Endothelial cell (in vitro differentiated cells): ENCODE measurements at regions not wholly inside any gene's neighbourhood (a gene's known extent, or its start where the extent isn't known, plus 50 kb on each side); places are given as distances from the start of the nearest gene placed in this dataset.

ENCODE experiments used
- DNase-seq: peaks from one replicate; pipeline ENCODE4 v3.0.0; 2021; ENCODE audit warnings: low spot score
- H3K27ac Mint-ChIP-seq: one replicate; pipeline ENCODE4 v1.8.0; 2021; ENCODE audit warnings: mixed read lengths, inconsistent platforms; ENCODE audit not compliant: unreplicated experiment
- H3K27me3 Mint-ChIP-seq: one replicate; pipeline ENCODE4 v1.8.0; 2021; ENCODE audit warnings: mild to moderate bottlenecking, moderate library complexity, mixed read lengths, inconsistent platforms; ENCODE audit not compliant: unreplicated experiment
- H3K36me3 Mint-ChIP-seq: one replicate; pipeline ENCODE4 v1.8.0; 2021; ENCODE audit warnings: mild to moderate bottlenecking, low read depth, mixed read lengths, inconsistent platforms; ENCODE audit not compliant: unreplicated experiment
- H3K4me1 Mint-ChIP-seq: one replicate; pipeline ENCODE4 v1.8.0; 2021; ENCODE audit warnings: mild to moderate bottlenecking, mixed read lengths, inconsistent platforms; ENCODE audit not compliant: unreplicated experiment
- H3K4me3 Mint-ChIP-seq: one replicate; pipeline ENCODE4 v1.8.0; 2021; ENCODE audit warnings: mild to moderate bottlenecking, mixed read lengths, inconsistent platforms; ENCODE audit not compliant: unreplicated experiment
- H3K9me3 Mint-ChIP-seq: one replicate; pipeline ENCODE4 v1.8.0; 2021; ENCODE audit warnings: mixed read lengths, inconsistent platforms; ENCODE audit not compliant: unreplicated experiment
- CTCF ChIP-seq: fragments of 200-600 bp; sonication (generic); IDR thresholded peaks from one replicate; pipeline ENCODE4 v1.5.0; 2021; ENCODE audit warnings: antibody characterized with exemption; ENCODE audit not compliant: unreplicated experiment

DNA sequence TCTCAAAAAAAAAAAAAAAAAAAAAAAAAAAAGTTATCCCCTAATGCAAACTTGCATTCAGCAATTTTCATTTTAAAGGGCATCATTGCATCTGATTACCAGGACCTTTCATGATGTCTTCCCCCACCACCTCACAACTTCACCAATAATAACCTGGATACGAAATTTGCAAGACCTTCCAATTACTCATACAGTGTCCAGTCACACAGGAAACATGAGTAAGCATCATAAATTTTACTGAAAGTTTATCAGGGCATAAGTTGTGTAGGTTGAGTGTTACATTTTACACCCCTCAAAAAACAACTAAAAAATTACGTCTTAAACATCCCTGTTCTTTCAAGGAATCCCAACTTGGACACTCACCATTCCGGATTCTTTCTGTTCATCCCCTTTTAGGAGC, 79.1 kb upstream of the ANKEF1 start:
- Mint-ChIP-seq H3K36me3 (no peaks in the 10 kb centered on the region), H3K9me3 (no peaks in the 10 kb centered on the region), H3K27ac (no peak overlapping the region), H3K27me3 (no peaks in the 10 kb centered on the region), H3K4me3 (no peak overlapping the region), H3K4me1 (no peaks in the 10 kb centered on the region)
- no peak for TF ChIP-seq CTCF
- DNase-seq: no peak

DNA sequence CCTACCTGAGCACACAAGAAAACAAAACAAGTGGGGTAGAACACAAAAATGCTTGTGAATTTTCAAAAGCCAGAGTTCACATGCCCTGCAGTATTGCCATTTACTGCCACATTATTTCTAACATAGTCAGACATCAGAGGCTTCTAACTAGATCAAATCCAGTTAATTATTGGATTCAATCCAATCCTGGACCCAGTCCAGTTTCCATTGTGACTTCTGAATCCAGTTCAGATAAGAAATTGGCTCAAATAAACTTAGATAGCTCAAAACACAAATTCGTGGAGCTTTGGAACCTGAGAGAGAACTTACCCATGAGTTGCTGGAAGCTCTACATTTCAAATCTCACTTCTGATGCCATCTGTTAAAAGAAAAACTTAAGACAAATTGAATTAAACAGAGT, 85.2 kb upstream of the ANKEF1 start:
- Mint-ChIP-seq H3K36me3 (no peaks in the 10 kb centered on the region), H3K9me3 (no peaks in the 10 kb centered on the region), H3K27me3 (no peaks in the 10 kb centered on the region), H3K4me1 (no peaks in the 10 kb centered on the region), H3K27ac (no peak overlapping the region), H3K4me3 (no peak overlapping the region)
- no peak for TF ChIP-seq CTCF
- DNase-seq: no peak

DNA sequence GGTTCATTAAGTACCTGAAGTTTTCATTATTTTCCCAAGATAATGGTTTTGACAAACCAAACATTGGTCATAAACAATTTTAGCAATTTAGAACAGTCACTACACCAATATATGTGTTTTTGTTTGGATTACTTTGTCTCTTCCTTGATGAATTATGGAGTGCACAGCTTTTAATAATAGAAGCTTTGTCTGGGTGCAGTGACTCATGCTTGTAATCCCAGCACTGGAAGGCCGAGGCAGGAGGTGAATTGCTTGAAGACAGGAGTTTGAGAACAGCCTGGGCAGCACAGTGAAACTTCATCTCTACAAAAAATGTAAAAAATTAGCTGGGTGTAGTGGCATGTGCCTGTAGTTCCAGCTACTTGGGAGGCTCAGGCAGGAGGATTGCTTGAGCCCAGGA, 89.4 kb upstream of the ANKEF1 start:
- DNase-seq: no peak
- H3K4me3 Mint-ChIP-seq: no peak overlapping the region
- no peaks in the 10 kb centered on the region for H3K4me1 Mint-ChIP-seq
- no peaks in the 10 kb centered on the region for H3K36me3 Mint-ChIP-seq
- no peak overlapping the region for H3K27ac Mint-ChIP-seq
- H3K9me3 Mint-ChIP-seq: no peaks in the 10 kb centered on the region
- H3K27me3 Mint-ChIP-seq: no peaks in the 10 kb centered on the region
- TF ChIP-seq CTCF: no peak

- Mint-ChIP-seq H3K4me3 (no peak overlapping the region), H3K27me3 (no peaks in the 10 kb centered on the region), H3K9me3 (no peaks in the 10 kb centered on the region), H3K36me3 (no peaks in the 10 kb centered on the region), H3K27ac (no peak overlapping the region), H3K4me1 (no peaks in the 10 kb centered on the region)
- no peak for DNase-seq
- no peak for TF ChIP-seq CTCF
These were observed 92.1 kb upstream of the ANKEF1 start for GRCh38 chr20:9942736-9943135.

DNA sequence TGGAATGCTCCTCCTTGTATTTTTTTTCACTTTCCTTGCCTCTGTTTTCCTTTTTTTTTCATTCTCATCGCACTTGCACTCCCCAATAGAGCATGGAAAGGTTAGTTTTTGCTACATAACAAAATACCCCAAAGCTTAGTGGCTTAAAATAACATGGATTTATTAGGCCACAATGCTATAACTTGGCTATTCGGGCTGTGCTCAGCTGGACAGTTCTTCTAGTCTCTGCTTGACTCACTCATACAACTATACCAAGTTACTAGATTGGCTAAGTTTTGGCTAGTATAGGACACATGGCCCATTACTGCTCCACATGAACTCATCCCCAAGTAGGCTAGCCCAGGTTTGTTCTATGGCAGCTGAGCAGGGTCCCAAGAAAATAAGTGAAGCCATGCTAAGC, 94.5 kb upstream of the ANKEF1 start:
- Mint-ChIP-seq H3K4me3 (no peak overlapping the region), H3K27ac (no peak overlapping the region), H3K4me1 (no peaks in the 10 kb centered on the region), H3K27me3 (no peaks in the 10 kb centered on the region), H3K9me3 (no peaks in the 10 kb centered on the region), H3K36me3 (no peaks in the 10 kb centered on the region)
- DNase-seq: no peak
- TF ChIP-seq CTCF: no peak
